ENCODE measurements at regions not wholly inside any gene's neighbourhood (a gene's known extent, or its start where the extent isn't known, plus 50 kb on each side); places are given as distances from the start of the nearest gene placed in this dataset.

- TF ChIP-seq RBFOX2 (IDR thresholded peaks at IDR 0.05; ENCODE audit: low read depth, low read length) = no peak
- no peak for TF ChIP-seq PTTG1 (tag; IDR thresholded peaks at IDR 0.05; ENCODE audit: low read depth)
- no peak for TF ChIP-seq ZNF511 (CRISPR knock-in tag; IDR thresholded peaks at IDR 0.05)
- TF ChIP-seq DMBX1 (CRISPR knock-in tag; IDR thresholded peaks at IDR 0.05; ENCODE audit: borderline replicate concordance) = no peak
- TF ChIP-seq MEF2A (IDR thresholded peaks at IDR 0.05; ENCODE audit: control insufficient read depth, low read depth, low read length) = no peak
- no peak for TF ChIP-seq HSF4 (CRISPR knock-in tag; IDR thresholded peaks at IDR 0.05; ENCODE audit: borderline replicate concordance)
- 0 out of 2 replicates have a peak, but pooled peaks have one; percentile 9 for TF ChIP-seq GATAD2B (IDR thresholded peaks at IDR 0.05; ENCODE audit: borderline replicate concordance)
- TF ChIP-seq ZNF586 (CRISPR knock-in tag; conservative IDR thresholded peaks at IDR 0.05) = no peak
- TF ChIP-seq ZSCAN29 (IDR thresholded peaks at IDR 0.05) = no peak
- no peak for TF ChIP-seq CBX2 (IDR thresholded peaks at IDR 0.05; ENCODE audit: insufficient read depth, low read length, poor library complexity, severe bottlenecking)
- no peak for TF ChIP-seq NONO (IDR thresholded peaks at IDR 0.05; ENCODE audit: low read depth in 2 of 2, low read length in 1 of 2)
- TF ChIP-seq ZNF778 (CRISPR knock-in tag; IDR thresholded peaks at IDR 0.05) = no peak
- no peak for TF ChIP-seq ZNF408 (CRISPR knock-in tag; IDR thresholded peaks at IDR 0.05; ENCODE audit: low read depth)
- peak; percentile 57; the same call in 1 of the 2 replicates for TF ChIP-seq REST (IDR thresholded peaks at IDR 0.05; ENCODE audit: borderline replicate concordance)
- no peak for TF ChIP-seq REST (CRISPR knock-in tag; IDR thresholded peaks at IDR 0.05; ENCODE audit: low read depth)
- no peak for TF ChIP-seq NFRKB (IDR thresholded peaks at IDR 0.05; ENCODE audit: low read depth)
- no peak for TF ChIP-seq EGR1 (conservative IDR thresholded peaks at IDR 0.05)
- no peak for TF ChIP-seq EWSR1 (IDR thresholded peaks at IDR 0.05; ENCODE audit: borderline replicate concordance, low read depth, partially characterized antibody)
- no peak for TF ChIP-seq ZNF3 (CRISPR knock-in tag; IDR thresholded peaks at IDR 0.05)
- TF ChIP-seq FOXM1 (IDR thresholded peaks at IDR 0.05; ENCODE audit: low read depth) = no peak
- TF ChIP-seq FOXM1 (CRISPR knock-in tag; IDR thresholded peaks at IDR 0.05; ENCODE audit: low read depth) = no peak
- peak; percentile 98 for TF ChIP-seq SMARCE1 (IDR thresholded peaks at IDR 0.05)
- TF ChIP-seq RFX1 (IDR thresholded peaks at IDR 0.05) = no peak
- TF ChIP-seq L3MBTL2 (IDR thresholded peaks at IDR 0.05) = peak; percentile 58; the same call in 1 of the 2 replicates
Measured at GRCh38 chr15:79179108-79179561, 88.6 kb upstream of the RASGRF1 start (continued).
